LNCAP (cell line): ENCODE measurements at regions not wholly inside any gene's neighbourhood (a gene's known extent, or its start where the extent isn't known, plus 50 kb on each side); places are given as distances from the start of the nearest gene placed in this dataset.

Source experiments
- TF ChIP-seq, protein P1 (sequence below): fragments of 450-650 bp; IDR thresholded peaks from 2 replicates; pipeline ENCODE4 v1.5.1; 2017; ENCODE audit warnings: mild to moderate bottlenecking

DNA sequence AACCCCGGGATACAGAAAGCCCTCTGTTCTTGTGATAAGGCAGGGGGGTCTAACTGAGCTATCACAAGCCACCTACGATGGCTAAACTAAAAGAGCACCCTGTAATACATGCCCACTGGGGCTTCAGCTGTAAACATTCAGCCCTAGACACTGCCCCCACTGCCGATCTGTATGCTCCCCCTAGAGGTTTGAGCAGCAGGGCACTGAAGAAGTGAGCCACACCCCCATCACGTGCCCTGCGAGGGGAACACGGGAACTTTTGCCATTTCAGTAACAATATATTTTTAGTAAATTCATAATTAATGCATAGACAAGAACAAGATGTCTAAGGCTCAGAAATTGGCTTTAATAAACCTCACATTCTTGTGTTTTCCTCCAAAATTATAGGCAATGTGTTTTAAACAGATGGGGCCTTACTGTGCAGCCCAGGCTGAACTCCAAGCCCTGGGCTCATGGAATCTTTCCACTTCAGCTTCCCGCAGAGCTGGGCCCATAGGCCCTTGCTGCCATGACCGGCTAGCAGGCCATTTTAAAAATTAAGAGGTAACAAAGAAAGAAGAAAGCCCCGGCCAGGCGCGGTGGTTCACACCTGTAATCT, 235.3 kb upstream of the SFRP2 start:
- TF ChIP-seq, protein P1, sequence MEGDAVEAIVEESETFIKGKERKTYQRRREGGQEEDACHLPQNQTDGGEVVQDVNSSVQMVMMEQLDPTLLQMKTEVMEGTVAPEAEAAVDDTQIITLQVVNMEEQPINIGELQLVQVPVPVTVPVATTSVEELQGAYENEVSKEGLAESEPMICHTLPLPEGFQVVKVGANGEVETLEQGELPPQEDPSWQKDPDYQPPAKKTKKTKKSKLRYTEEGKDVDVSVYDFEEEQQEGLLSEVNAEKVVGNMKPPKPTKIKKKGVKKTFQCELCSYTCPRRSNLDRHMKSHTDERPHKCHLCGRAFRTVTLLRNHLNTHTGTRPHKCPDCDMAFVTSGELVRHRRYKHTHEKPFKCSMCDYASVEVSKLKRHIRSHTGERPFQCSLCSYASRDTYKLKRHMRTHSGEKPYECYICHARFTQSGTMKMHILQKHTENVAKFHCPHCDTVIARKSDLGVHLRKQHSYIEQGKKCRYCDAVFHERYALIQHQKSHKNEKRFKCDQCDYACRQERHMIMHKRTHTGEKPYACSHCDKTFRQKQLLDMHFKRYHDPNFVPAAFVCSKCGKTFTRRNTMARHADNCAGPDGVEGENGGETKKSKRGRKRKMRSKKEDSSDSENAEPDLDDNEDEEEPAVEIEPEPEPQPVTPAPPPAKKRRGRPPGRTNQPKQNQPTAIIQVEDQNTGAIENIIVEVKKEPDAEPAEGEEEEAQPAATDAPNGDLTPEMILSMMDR, result no peak; the same call in 1 of the 2 replicates

- TF ChIP-seq, protein P1, result no peak
Measured at GRCh38 chr4:154019811-154020210, 230.9 kb upstream of the SFRP2 start.

GRCh38 chr4:154018659-154019058, 229.8 kb upstream of the SFRP2 start:
- TF ChIP-seq, protein P1, result no peak

DNA sequence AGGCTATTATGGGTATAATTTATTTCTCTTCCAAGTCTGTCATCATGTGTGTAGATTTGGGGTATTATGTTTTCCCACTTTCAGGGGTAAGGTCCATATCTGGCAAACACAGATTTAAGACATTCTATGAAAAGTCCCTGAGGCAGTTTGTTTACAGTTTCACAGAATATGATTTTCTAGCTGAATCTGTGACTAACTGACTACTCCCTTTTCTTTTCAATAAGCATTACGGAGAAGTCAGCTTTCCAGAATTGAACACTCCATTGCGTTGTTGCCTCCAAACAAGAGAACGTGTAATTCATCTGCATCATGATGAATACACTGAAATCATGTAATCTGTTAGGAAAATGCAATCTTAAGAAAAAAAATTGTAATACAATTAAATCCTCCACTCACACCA, 226.7 kb upstream of the SFRP2 start:
- TF ChIP-seq, protein P1, result no peak

DNA sequence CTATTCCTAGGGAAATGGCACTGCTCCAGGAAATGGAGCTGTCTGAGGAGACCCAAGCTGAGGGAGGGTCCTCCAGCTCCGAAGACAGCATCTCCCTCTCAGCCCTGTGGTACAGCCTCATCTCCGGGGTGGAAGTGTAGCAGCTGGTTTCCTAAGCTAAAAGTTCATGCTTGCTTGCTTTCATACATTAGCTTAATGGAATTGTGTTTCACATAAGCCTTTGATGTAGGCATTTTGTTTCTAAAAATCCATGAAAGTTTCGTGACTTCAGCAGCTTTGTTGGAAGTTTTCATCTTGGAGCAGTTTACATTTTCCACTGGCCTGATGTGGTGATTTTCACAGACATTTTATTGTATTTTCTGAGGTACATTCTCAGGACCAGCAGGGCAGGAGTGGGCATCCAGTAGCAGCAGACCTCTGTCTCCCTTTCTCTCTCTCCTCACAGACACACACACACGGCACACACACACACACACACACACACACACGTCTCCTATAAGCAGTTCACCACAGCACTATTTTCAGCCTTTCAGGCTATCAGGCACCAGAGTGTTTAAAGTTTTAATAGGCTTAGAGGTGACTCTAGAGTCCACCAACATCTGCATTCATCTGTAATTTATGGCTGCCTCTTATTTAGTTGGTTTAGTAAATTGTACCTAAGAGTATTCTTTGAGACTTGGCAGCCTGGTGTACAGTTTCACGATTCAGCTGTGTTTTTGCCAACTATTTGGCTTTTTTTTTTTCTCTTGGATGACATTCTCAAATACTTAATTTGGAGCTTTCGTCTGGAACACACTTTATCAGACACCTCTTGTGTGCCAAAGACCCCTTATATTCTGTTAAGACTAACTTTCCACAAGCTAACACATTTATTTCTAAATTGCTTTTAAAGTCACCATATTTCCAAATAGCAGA, 225.8 kb upstream of the SFRP2 start:
- TF ChIP-seq, protein P1, result no peak

DNA sequence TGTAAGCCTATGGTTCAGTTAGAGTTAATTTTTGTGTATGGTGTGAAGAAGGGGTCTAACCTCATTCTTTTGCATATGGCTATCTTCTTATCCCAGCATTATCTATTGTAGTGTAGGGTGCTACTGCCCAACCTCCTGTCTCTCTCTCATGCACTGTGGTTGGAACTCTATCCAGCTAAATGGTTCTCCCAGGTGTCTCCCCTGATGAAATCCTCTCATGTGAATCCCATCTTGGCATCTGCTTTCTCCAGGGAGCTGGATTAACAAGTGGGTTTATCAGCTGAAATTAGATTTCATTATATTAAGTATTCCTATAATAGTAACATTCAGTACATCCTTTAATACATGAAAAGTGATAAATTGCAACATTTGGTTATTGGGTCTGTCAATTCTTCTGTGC, 224.7 kb upstream of the SFRP2 start:
- TF ChIP-seq, protein P1, result no peak

DNA sequence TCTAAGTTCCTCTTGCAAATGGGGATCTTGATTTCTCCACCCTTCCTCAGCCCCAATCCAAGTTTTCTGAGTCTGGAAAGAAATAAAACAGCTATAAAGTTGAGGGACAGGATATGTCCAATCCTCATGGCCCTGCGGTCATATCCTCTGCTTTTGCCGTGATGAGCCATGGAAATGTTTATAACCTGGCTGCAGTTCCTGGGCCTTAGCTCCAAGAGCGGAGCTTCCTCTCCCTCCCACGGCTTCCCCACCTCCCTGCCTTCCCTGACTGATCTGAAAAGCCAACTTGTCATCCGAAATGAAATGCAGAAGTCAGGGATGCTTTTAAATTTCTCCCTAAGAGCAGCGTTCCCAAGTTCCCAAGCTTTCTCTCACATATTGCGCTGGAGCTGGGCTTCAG, 221.5 kb upstream of the SFRP2 start:
- TF ChIP-seq, protein P1, result no peak
